Glomerular endothelial cell (primary cell): ENCODE measurements at regions not wholly inside any gene's neighbourhood (a gene's known extent, or its start where the extent isn't known, plus 50 kb on each side); places are given as distances from the start of the nearest gene placed in this dataset.

ENCODE experiments used
- DNase-seq: peaks from one replicate; pipeline ENCODE4 v3.0.0-alpha.2; 2011; ENCODE audit warnings: low read depth, low spot score; ENCODE audit errors: extremely low read depth

GRCh38 chr7:26512737-26513136 lies 221.1 kb downstream of the SNX10 start:
- DNase-seq: no peak

- DNase-seq: no peak
These were observed 222.3 kb downstream of the SNX10 start for GRCh38 chr7:26513948-26514347.

DNA sequence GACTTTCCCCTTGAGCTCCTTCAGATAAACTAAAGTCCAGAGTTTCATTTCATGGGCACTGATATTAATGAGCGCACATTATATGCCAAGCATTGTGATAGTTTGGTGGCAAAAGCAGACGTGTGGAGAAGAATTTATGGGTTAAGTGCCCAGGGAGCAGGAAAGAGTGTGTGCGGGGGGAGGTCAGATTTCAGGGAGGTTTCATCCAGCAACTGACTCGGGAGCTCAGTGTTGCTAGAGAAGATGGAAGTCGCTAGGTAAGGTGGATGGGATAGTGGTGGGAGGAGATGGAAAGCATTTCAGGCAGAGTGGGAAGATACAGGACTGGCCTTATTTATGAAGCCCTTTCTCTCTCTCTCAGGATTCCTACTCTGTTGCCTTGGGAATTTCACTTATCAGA lies 223.0 kb downstream of the SNX10 start:
- DNase-seq: no peak

DNA sequence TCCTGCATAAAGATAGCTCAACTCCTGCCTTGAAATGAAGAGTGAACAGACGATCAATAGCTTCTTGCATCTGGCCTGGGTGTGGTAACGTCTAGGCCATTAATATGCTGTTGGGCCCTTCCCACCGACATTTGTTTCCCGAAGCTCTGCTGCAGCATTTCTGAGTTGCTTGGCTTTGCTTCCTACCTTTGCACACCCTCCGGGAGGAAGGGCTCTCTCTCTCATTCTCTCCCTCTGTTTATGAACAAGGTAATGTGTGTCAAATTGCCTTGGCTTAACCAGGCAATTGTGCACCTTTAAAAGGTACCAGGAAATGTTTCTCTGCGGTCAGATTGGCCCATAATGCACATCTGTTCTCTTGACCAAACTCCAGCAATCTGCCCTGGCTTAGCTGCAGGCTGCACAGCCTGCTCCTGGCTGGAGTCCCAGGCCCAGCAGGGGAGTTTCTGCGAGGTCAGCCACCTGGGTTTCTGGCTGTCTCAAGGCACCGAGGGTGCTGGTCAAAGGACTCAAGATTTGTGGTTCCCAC lies 223.7 kb downstream of the SNX10 start:
- DNase-seq: no peak

GRCh38 chr7:26520483-26520882 lies 228.8 kb downstream of the SNX10 start:
- DNase-seq: no peak

DNA sequence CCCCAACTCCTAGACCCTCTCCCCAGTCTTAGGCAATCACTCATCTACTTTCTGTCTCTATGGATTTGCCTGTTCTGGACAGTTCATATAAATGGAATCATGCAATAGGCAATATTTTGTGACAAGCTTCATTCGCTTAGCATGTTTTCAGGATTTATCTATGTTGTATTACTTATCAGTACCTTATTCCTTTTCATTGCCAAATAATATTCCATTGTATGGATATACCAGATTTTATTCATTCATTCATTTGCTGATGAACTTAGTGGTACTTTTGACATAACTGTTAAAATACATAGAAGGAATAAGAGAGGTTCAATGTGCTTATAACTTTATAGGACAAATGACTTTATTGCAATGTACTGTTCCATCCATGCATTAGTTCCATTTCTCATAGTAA lies 231.0 kb downstream of the SNX10 start:
- no peak for DNase-seq

DNA sequence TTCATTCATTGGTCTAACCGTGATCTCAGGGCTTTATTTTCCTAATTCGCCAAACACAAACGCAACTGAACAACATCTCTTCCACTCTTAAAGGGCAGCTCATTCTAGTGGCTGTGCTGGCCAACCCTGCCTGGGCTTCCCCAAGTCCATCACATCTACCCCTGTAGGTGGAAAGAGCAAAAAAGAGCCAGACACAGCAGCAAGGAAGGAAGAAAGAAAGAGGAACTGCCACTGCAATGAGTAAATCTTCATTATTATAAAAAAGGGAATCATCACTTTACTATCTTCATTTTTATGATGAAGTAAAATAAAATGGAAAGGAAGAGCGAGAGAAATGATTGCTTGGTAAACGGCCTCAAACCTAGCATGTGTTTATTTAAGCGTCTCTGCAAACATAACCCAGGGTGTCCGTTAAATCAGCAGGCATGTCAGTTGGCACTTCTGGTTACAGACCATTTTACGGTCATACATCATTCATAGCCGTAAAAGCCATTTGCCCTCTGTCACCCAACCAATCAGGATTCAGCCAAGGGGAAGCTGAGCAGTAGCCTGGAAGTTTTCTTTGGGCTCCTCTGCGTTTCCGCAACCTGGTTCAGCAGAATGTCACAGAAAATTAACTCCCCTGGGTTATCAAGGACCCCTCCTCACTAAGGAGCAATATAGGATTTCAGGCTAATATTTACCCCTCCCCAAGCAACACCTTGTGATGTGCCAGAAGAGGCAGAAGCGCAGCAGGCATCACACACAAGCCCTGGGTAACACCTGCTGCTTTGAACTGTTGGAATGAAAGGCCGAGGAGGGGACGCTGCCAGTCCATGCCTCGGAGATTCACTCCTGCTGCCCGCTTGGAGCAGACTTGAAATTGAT lies 234.0 kb downstream of the SNX10 start:
- no peak for DNase-seq

DNA sequence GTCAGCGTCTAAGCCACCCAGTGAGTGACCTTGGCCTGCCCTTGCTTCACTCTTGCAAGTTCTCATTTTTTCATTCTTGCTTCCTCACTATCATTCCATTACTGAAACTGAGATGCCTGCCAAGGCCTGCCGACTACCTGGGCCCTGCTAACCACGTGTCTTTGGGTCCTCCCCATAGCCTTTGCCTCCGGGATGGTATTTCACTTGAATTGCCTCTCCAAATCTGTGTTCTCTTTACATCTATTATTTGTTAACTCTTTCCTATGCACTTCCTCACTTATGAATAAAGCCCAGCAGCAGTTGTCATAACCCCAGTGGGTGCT lies 234.6 kb downstream of the SNX10 start:
- DNase-seq: no peak

DNA sequence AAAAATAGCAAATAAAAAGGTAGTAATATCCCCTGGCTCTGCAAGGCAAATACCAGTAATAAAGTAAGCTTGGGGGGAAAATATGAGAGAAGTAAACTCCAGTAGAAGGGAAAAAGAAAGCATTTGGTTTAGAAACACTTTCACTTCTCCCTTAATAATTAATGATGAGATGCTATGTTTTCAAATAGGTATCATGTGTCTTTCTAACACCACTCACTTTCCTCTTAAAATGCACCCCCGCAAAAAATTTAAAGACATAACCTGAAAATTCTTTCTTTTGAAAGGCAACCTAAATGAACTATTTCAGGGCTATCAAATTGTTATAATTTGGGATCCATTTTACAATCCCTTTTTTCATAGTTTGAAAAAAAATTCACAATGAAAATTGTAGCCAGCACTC lies 240.3 kb downstream of the SNX10 start:
- DNase-seq: no peak

DNA sequence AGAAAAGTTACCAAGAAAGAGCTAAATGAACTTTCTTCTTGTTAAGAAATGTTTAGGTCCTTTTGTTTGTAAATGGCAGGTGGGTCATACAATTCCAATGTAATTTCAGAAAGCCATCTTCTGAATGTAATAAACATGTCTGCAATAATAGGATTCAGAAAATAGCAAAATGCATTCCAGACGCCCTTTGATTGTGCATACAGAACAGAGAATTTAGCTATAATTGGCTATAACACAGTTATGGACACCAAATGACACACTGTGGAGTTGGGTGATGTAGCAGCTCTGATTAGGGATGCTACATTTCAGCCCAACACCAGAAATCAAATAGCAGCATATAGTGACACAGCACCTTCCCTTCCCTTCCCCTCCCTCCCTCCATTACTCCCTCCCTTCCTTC lies 240.8 kb downstream of the SNX10 start:
- no peak for DNase-seq

DNA sequence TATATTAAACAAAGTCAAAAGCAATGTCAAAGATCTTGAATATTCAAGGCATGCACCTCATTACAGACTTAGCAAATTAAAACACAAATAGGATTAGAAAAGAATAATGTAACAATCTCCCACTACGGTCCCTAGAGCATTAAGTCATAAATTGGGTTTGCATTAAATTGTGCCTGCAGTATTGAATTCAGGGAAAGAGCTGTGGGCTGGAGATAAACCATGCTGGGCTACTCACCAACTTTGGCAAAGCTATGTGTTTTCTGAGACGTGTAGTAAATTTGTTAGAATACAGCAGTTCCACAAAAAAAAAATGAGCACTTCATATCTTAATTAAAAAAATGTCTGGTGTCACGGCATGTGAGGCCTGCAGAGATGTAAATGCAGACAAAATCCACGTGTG lies 241.6 kb downstream of the SNX10 start:
- DNase-seq: no peak

- DNase-seq: no peak
These were observed 243.2 kb downstream of the SNX10 start for GRCh38 chr7:26534649-26535482.

- DNase-seq: no peak
These were observed 243.9 kb downstream of the SNX10 start for GRCh38 chr7:26535483-26536007.

- DNase-seq: no peak
These were observed 246.6 kb downstream of the SNX10 start for GRCh38 chr7:26538216-26538615.

DNA sequence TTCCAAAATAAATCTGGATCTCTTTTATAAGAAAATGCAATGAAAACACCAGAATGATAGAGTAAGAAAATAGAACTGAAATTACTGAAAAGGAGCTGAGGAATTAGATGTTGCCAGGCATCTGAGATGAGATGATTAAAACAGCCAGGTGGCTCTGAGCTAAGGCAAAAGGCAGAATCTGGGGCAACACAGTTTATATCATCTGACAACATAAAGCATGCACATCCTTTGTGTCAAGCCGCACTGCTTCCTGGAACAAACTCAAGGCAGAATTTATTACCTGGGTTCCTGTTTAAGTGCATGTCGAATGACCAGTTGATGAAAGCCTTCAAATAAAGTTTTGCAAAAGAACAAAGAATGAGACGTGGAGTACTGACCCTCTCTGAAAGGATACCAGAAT lies 247.0 kb downstream of the SNX10 start:
- DNase-seq: no peak

GRCh38 chr7:26543340-26543739 lies 251.7 kb downstream of the SNX10 start:
- no peak for DNase-seq

DNA sequence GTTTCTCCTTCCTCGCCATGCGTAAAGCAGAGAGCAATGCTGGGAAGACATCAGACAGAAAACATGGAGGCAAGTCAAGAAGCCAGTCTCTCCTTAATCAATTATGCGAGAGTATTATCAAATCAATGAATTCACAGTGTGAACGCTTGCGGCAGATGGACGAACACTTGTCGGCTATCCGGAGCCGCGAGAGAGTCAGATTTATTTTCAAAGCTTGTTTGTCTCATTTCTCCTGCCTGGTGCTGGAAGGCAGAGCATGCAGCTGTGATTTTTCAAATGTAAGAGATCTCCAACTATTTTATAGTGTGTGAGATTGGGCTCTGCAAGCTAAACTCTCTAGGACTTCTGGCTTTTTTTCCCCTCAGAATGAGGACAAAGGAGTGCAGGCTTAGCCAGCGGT lies 252.3 kb downstream of the SNX10 start:
- no peak for DNase-seq

DNA sequence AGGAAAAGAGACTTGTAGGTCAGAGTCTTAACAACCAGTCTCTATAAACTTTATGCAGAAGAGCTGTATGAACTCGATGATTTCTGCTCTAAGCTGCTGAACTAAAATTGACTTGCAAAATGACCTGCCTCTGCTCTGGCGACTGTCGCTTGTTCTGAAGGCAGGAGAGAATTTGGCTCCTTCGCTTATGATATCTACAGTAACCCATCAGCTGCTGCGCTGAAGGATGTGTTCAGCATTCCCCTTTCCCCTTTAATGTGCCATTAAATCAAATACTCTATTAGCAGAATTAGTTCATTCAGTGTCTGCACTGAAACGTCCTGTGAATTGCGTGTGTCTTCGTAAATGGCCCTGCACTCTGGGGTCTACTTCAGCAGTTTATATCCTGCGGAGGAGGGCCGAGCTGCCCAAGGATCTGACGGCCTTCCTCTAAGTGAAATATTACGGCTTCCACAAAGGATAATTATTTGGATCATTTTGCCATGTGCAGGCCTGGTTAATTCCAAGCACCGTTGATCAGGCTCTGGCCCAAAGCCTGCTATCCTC lies 254.9 kb downstream of the SNX10 start:
- no peak for DNase-seq

DNA sequence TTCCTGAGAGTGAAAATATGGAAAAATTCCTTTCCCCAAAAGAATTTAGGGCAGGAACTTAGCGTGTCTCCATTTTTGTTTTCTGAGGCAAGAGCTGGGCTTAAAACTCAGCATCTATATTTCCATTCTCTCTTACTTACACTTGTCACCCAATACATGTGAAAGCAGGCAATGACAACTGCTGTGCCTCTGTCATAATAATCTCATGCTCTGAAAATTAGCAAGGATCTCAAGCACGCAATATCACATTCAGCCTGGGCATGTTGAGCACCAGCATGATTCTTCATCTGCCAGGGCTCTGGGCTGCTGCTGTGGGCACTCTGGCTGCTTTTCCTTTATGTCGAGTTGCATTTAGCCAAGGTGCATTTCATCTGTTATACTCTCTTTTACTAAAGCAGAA lies 255.5 kb downstream of the SNX10 start:
- no peak for DNase-seq

GRCh38 chr7:26549281-26549944 lies 257.8 kb downstream of the SNX10 start:
- DNase-seq: no peak

DNA sequence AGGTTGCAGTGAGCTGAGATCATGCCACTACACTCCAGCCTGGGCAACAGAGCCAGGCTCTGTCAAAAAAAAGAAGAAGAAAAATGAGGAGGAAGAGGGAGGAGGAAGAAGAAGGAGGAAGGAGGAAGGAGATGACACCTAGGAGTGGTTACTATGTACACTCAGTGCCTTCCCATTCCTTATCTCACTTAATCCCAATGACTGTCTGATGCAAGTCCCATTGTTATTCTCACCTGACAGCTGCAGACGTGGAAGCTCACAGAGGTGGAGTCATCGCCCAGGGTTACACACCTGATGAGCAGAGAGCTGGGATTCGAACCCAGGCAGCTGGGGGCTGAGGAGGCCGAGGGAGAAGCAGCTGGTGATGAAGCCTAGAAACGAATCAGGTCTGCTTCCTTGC lies 258.8 kb downstream of the SNX10 start:
- DNase-seq: no peak
